GM12891 (cell line): ENCODE measurements at regions not wholly inside any gene's neighbourhood (a gene's known extent, or its start where the extent isn't known, plus 50 kb on each side); places are given as distances from the start of the nearest gene placed in this dataset.

Experiments used
- PAX5 ChIP-seq: IDR thresholded peaks from 2 replicates; pipeline ENCODE4 v1.6.1; 2011; ENCODE audit warnings: low read length, moderate library complexity, mild to moderate bottlenecking; ENCODE audit not compliant: insufficient read depth, severe bottlenecking
- POLR2A ChIP-seq: IDR thresholded peaks from 2 replicates; pipeline ENCODE4 v1.6.1; 2011; ENCODE audit warnings: low read depth, low read length, control low read depth
- POLR2AphosphoS5 ChIP-seq: IDR thresholded peaks from 2 replicates; pipeline ENCODE4 v1.6.1; 2011; ENCODE audit warnings: low read depth, low read length, control low read depth
- TAF1 ChIP-seq: IDR thresholded peaks from 2 replicates; pipeline ENCODE4 v1.6.1; 2011; ENCODE audit warnings: low read depth, low read length, control low read depth

DNA sequence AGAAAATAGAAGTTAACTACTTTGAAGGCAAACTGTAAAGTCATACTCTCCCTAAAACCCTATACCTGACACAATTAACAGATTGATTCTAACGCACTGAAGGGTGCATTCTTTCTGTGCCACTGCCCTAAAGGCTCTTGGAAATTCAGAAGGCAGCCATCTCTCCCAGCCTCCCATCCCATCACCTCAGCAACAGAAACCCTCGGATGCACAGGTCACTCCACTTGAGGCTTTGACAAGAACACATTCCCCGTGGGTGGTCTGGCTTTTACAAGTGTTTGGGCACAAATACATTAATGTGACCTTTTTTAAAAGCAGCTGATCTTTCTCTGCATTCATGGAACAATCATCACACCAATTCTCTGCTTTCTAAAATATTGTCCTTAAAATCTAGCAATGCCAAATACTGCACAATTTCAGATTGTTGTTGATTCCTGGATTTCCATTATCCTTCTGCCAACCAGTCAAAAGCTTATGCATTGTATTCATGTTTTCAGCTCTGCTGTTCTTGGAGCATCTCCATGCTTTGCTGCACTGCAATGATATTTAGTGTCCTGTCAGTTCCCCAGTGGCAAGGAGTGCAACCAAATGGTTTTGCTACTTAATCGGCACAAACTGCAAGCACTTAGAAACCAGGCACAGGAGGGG, 175.6 kb downstream of the TMEM161B start:
- no peak for TF ChIP-seq TAF1
- no peak for TF ChIP-seq POLR2A
- TF ChIP-seq POLR2AphosphoS5: no peak
- TF ChIP-seq PAX5: no peak
